Tibial nerve (tissue), 3 donors: ENCODE measurements at regions not wholly inside any gene's neighbourhood (a gene's known extent, or its start where the extent isn't known, plus 50 kb on each side); places are given as distances from the start of the nearest gene placed in this dataset.

Experiments
- POLR2A ChIP-seq, 2 donors: fragments of 450-650 bp; IDR thresholded peaks; one replicate each; pipeline ENCODE4 v1.6.1; 2017; ENCODE audit warnings: antibody characterized with exemption in 2 of 2, mild to moderate bottlenecking in 2 of 2, moderate library complexity in 2 of 2
- TF ChIP-seq, protein P1 (sequence below), 5 experiments: fragments of 200-600 bp in 3 of 5; fragments of 450-650 bp in 2 of 5; sonication (generic) in 3 of 5; IDR thresholded peaks; one replicate each; pipeline ENCODE4 v1.5.1; 2016 to 2019; ENCODE audit warnings: antibody characterized with exemption in 5 of 5, mild to moderate bottlenecking in 3 of 5, moderate library complexity in 2 of 5

DNA sequence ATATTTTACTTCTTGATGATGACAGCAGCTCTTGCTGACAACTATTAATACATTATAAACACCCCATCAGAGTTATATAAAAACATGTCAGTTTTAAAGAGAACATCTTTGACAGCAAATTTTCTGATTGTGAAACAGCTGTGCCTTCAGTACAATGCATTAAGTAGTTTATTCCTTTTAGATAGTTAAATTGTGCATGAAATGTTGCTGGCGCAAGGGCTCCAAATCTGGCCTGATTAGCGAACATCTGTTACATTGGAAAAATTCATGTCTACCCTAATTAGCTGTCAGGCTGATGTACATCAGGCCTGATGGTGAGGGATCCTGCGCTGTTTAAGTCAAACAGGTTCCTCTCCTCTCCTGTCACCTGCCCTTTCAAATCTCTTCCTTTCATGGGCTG, 171.9 kb upstream of the SP8 start:
- TF ChIP-seq, protein P1, sequence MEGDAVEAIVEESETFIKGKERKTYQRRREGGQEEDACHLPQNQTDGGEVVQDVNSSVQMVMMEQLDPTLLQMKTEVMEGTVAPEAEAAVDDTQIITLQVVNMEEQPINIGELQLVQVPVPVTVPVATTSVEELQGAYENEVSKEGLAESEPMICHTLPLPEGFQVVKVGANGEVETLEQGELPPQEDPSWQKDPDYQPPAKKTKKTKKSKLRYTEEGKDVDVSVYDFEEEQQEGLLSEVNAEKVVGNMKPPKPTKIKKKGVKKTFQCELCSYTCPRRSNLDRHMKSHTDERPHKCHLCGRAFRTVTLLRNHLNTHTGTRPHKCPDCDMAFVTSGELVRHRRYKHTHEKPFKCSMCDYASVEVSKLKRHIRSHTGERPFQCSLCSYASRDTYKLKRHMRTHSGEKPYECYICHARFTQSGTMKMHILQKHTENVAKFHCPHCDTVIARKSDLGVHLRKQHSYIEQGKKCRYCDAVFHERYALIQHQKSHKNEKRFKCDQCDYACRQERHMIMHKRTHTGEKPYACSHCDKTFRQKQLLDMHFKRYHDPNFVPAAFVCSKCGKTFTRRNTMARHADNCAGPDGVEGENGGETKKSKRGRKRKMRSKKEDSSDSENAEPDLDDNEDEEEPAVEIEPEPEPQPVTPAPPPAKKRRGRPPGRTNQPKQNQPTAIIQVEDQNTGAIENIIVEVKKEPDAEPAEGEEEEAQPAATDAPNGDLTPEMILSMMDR (IDR thresholded peaks at IDR 0.05) = no peak
- TF ChIP-seq POLR2A (IDR thresholded peaks at IDR 0.05) = no peak
